Neutrophil (primary cell): ENCODE measurements at regions not wholly inside any gene's neighbourhood (a gene's known extent, or its start where the extent isn't known, plus 50 kb on each side); places are given as distances from the start of the nearest gene placed in this dataset.

Experiments
- H3K27ac ChIP-seq: fragments of 200-600 bp; sonication (generic); 2 replicates; pipeline ENCODE4 v1.5.1; 2016; ENCODE audit warnings: mild to moderate bottlenecking, moderate library complexity
- H3K27me3 ChIP-seq: fragments of 200-600 bp; sonication (generic); 2 replicates; pipeline ENCODE4 v1.6.0; 2016; ENCODE audit warnings: mild to moderate bottlenecking
- H3K36me3 ChIP-seq: fragments of 200-600 bp; sonication (generic); 2 replicates; pipeline ENCODE4 v1.5.1; 2017
- H3K4me1 ChIP-seq, 2 experiments: fragments of 200-600 bp in 1 of 2; sonication (generic) in 1 of 2; 1 replicate in 1 of 2; 2 replicates in 1 of 2; pipeline versions ENCODE4 v1.5.1 to v1.6.1; 2013 to 2016; ENCODE audit warnings: low read depth in 1 of 2, low read length in 1 of 2, mild to moderate bottlenecking in 1 of 2, moderate library complexity in 1 of 2; ENCODE audit not compliant: control insufficient read depth in 1 of 2, insufficient read depth in 1 of 2
- H3K4me3 ChIP-seq, 2 experiments: fragments of 200-600 bp in 1 of 2; sonication (generic) in 1 of 2; 1 replicate in 1 of 2; 2 replicates in 1 of 2; pipeline ENCODE4 v1.5.1; 2013 to 2016; ENCODE audit warnings: low read depth in 1 of 2, low read length in 1 of 2, mild to moderate bottlenecking in 1 of 2, moderate library complexity in 1 of 2
- H3K9me3 ChIP-seq: fragments of 200-600 bp; sonication (generic); 2 replicates; pipeline ENCODE4 v1.5.1; 2016
- TF ChIP-seq, protein P1 (sequence below): fragments of 200-600 bp; sonication (generic); IDR thresholded peaks from 2 replicates; pipeline ENCODE4 v1.5.1; 2016; ENCODE audit warnings: antibody characterized with exemption

- no peak overlapping the region for H3K27ac ChIP-seq
- TF ChIP-seq, protein P1, sequence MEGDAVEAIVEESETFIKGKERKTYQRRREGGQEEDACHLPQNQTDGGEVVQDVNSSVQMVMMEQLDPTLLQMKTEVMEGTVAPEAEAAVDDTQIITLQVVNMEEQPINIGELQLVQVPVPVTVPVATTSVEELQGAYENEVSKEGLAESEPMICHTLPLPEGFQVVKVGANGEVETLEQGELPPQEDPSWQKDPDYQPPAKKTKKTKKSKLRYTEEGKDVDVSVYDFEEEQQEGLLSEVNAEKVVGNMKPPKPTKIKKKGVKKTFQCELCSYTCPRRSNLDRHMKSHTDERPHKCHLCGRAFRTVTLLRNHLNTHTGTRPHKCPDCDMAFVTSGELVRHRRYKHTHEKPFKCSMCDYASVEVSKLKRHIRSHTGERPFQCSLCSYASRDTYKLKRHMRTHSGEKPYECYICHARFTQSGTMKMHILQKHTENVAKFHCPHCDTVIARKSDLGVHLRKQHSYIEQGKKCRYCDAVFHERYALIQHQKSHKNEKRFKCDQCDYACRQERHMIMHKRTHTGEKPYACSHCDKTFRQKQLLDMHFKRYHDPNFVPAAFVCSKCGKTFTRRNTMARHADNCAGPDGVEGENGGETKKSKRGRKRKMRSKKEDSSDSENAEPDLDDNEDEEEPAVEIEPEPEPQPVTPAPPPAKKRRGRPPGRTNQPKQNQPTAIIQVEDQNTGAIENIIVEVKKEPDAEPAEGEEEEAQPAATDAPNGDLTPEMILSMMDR: no peak
- H3K4me3 ChIP-seq: no peak overlapping the region
- peaks cover 6% of the 10 kb centered on the region for H3K27me3 ChIP-seq
- H3K4me1 ChIP-seq: no peaks in the 10 kb centered on the region
- no peaks in the 10 kb centered on the region for H3K36me3 ChIP-seq
- H3K9me3 ChIP-seq: no peaks in the 10 kb centered on the region
These were observed 391.1 kb downstream of the RPS24 start for GRCh38 chr10:78424723-78425122.

DNA sequence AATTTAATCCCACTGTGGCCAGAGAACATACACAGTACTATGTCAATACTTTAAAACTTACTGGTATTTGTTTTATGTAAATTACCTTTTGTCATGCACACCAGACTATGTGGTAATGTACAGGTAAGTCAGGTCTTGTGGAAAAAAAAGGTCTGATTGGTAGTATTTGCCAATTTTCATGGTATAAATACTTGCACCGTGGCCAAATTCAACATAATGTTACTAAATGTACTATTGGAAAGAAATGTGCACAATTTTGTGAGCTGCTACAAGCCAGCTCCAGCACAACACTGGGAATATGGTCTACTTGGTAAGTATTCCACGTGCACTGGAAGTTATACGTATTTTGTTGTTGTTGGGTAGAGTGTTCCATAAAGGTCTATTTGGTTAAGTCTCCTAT is 392.5 kb downstream of the RPS24 start:
- Histone ChIP-seq H3K9me3 (no peaks in the 10 kb centered on the region), H3K4me1 (no peaks in the 10 kb centered on the region), H3K4me3 (no peak overlapping the region), H3K27ac (no peak overlapping the region), H3K27me3 (peaks cover 11% of the 10 kb centered on the region), H3K36me3 (no peaks in the 10 kb centered on the region)
- TF ChIP-seq, protein P1: no peak

- H3K4me1 ChIP-seq: no peaks in the 10 kb centered on the region
- H3K4me3 ChIP-seq: no peak overlapping the region
- peaks cover 11% of the 10 kb centered on the region for H3K27me3 ChIP-seq
- TF ChIP-seq, protein P1: no peak
- no peaks in the 10 kb centered on the region for H3K36me3 ChIP-seq
- H3K9me3 ChIP-seq: no peaks in the 10 kb centered on the region
- no peak overlapping the region for H3K27ac ChIP-seq
These were observed 393.9 kb downstream of the RPS24 start for GRCh38 chr10:78427497-78428031.

- no peaks in the 10 kb centered on the region for H3K4me1 ChIP-seq
- no peak overlapping the region for H3K4me3 ChIP-seq
- H3K36me3 ChIP-seq: no peaks in the 10 kb centered on the region
- H3K27me3 ChIP-seq: peaks cover 11% of the 10 kb centered on the region
- H3K9me3 ChIP-seq: no peaks in the 10 kb centered on the region
- no peak overlapping the region for H3K27ac ChIP-seq
- TF ChIP-seq, protein P1: no peak
These were observed 394.9 kb downstream of the RPS24 start for GRCh38 chr10:78428579-78428978.

GRCh38 chr10:78429984-78430383 is 396.3 kb downstream of the RPS24 start:
- TF ChIP-seq, protein P1: no peak
- Histone ChIP-seq H3K27ac (no peak overlapping the region), H3K27me3 (peaks cover 11% of the 10 kb centered on the region), H3K4me1 (no peaks in the 10 kb centered on the region), H3K9me3 (no peaks in the 10 kb centered on the region), H3K36me3 (no peaks in the 10 kb centered on the region), H3K4me3 (no peak overlapping the region)

DNA sequence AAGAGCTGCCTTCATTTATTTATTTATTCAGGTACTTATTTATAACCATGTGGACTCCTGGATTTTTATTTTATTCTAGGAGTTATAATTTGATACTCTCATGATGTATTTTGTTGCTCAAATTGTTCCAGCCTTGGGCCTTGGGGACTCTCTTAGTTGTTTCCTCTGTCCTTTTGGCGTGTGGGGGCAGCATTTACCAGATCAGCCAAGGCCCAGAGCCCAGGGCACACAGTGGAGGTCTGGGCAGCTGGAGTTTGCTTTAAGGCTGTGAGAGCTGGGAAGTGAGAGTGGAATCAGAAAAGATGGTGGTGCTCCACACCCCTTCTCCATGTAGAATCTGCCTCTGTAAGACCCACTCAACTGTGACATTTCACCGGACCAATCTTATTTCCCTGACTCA is 398.9 kb downstream of the RPS24 start:
- TF ChIP-seq, protein P1: no peak
- peaks cover 13% of the 10 kb centered on the region for H3K27me3 ChIP-seq
- H3K9me3 ChIP-seq: no peaks in the 10 kb centered on the region
- H3K4me1 ChIP-seq: no peaks in the 10 kb centered on the region
- no peak overlapping the region for H3K27ac ChIP-seq
- no peak overlapping the region for H3K4me3 ChIP-seq
- no peaks in the 10 kb centered on the region for H3K36me3 ChIP-seq
